ENCODE measurements at regions not wholly inside any gene's neighbourhood (a gene's known extent, or its start where the extent isn't known, plus 50 kb on each side); places are given as distances from the start of the nearest gene placed in this dataset.

- TF ChIP-seq CTCF (IDR thresholded peaks at IDR 0.05 in 8 of 11, conservative IDR thresholded peaks at IDR 0.05 in 3 of 11), result no peak
- TF ChIP-seq POLR2A (IDR thresholded peaks at IDR 0.05), result no peak
- TF ChIP-seq POLR2AphosphoS5 (IDR thresholded peaks at IDR 0.05), result no peak
Measured at GRCh38 chr2:238518821-238519186, 92.1 kb downstream of the ASB1 start.

Data from spleen (tissue), 7 donors.